Breast epithelium (tissue), 4 donors: ENCODE measurements at regions not wholly inside any gene's neighbourhood (a gene's known extent, or its start where the extent isn't known, plus 50 kb on each side); places are given as distances from the start of the nearest gene placed in this dataset.
A peak's percentile ranks its signal among the peaks of the same experiment; 100 is the strongest.

Source experiments
- DNase-seq, 2 donors: peaks; one replicate each; pipeline ENCODE4 v3.0.0-alpha.2; 2019; ENCODE audit warnings: low spot score in 2 of 2
- H3K27ac ChIP-seq, 2 donors: fragments of 200-600 bp; sonication (generic) in 1 of 2; one replicate each; pipeline ENCODE4 v1.5.1; 2016 to 2019; ENCODE audit warnings: mild to moderate bottlenecking in 1 of 2
- H3K27me3 ChIP-seq, 2 donors: fragments of 200-600 bp; sonication (generic) in 1 of 2; one replicate each; pipeline versions ENCODE4 v1.5.1 to v1.6.0; 2017 to 2019; ENCODE audit warnings: control low read depth in 1 of 2, mild to moderate bottlenecking in 1 of 2
- H3K36me3 ChIP-seq: fragments of 200-600 bp; one replicate; pipeline ENCODE4 v1.5.1; 2019
- H3K4me1 ChIP-seq, 2 donors: fragments of 200-600 bp; sonication (generic); one replicate each; pipeline ENCODE4 v1.5.1; 2016 to 2019; ENCODE audit warnings: control low read depth in 1 of 2
- H3K4me3 ChIP-seq, 3 donors: fragments of 200-600 bp; sonication (generic); 1 replicate in 2 of 3; 2 replicates in 1 of 3; pipeline ENCODE4 v1.5.1; 2016 to 2019; ENCODE audit warnings: mild to moderate bottlenecking in 3 of 3, moderate library complexity in 2 of 3
- H3K9me3 ChIP-seq, 2 donors: fragments of 200-600 bp; sonication (generic) in 1 of 2; one replicate each; pipeline ENCODE4 v1.5.1; 2016 to 2019; ENCODE audit warnings: control low read depth in 1 of 2
- POLR2A ChIP-seq: fragments of 450-650 bp; IDR thresholded peaks from one replicate; pipeline ENCODE4 v1.6.1; 2016; ENCODE audit warnings: antibody characterized with exemption, mild to moderate bottlenecking, moderate library complexity
- POLR2AphosphoS5 ChIP-seq, 3 donors: sonication (generic); formaldehyde crosslinking; IDR thresholded peaks; one replicate each; pipeline ENCODE4 v1.6.1; 2017; ENCODE audit warnings: antibody characterized with exemption in 3 of 3
- intact Hi-C: fragments of 100-400 bp; cut with DNase I; formaldehyde crosslinking; loops from one replicate; pipeline ENCODE4 v1.15.1; 2023; ENCODE audit warnings: low total_unique reads
- TF ChIP-seq, protein P1 (sequence below), 3 donors: fragments of 450-650 bp; IDR thresholded peaks; one replicate each; pipeline ENCODE4 v1.5.1; 2016 to 2017; ENCODE audit warnings: antibody characterized with exemption in 3 of 3, mild to moderate bottlenecking in 3 of 3, moderate library complexity in 3 of 3

DNA sequence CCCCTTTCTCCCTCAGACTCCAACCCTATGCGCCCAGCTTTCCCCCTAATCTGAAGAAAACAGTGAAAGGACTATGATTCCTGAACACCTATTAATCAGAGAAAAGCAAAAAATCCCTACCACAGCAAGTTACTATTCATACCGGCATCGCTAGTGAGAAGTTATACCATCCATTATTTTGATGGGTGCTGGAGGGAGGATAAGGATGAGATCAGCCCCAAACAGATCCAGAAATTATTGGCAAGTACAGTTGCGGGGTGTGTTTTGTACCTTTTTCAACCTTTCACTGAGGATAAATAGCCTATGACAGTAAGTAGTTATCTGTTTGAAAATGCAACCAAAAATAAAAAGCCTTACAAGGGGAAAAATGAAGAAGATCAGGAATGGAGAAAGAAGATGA lies 59.9 kb upstream of the ADAMTS9 start:
- Histone ChIP-seq H3K27me3 (no peaks in the 10 kb centered on the region), H3K9me3 (no peaks in the 10 kb centered on the region), H3K4me3 (no peak overlapping the region), H3K4me1 (no peaks in the 10 kb centered on the region), H3K27ac (no peak overlapping the region), H3K36me3 (no peaks in the 10 kb centered on the region)
- intact Hi-C loops: no loop called here
- no peak for DNase-seq
- TF ChIP-seq, protein P1, sequence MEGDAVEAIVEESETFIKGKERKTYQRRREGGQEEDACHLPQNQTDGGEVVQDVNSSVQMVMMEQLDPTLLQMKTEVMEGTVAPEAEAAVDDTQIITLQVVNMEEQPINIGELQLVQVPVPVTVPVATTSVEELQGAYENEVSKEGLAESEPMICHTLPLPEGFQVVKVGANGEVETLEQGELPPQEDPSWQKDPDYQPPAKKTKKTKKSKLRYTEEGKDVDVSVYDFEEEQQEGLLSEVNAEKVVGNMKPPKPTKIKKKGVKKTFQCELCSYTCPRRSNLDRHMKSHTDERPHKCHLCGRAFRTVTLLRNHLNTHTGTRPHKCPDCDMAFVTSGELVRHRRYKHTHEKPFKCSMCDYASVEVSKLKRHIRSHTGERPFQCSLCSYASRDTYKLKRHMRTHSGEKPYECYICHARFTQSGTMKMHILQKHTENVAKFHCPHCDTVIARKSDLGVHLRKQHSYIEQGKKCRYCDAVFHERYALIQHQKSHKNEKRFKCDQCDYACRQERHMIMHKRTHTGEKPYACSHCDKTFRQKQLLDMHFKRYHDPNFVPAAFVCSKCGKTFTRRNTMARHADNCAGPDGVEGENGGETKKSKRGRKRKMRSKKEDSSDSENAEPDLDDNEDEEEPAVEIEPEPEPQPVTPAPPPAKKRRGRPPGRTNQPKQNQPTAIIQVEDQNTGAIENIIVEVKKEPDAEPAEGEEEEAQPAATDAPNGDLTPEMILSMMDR (IDR thresholded peaks at IDR 0.05): no peak
- no peak for TF ChIP-seq POLR2AphosphoS5 (IDR thresholded peaks at IDR 0.05)
- no peak for TF ChIP-seq POLR2A

DNA sequence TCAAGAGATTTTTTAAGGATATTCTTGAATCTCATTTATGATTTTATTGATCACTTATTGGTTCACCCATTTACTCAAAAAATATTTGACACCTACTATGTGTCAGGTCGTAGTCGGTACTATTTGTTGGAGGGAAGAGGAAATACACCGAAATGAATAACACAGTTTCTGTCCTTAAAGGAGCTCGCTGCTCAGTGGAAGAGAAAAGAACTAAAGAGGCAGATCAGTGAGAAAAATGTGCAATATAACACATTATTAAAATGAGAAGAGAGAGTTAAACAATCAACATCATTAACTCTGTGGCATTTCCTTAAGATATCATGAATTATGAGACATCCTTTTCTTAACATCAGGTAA lies 56.1 kb upstream of the ADAMTS9 start:
- TF ChIP-seq, protein P1 (IDR thresholded peaks at IDR 0.05): no peak
- no peak for TF ChIP-seq POLR2A
- TF ChIP-seq POLR2AphosphoS5 (IDR thresholded peaks at IDR 0.05): no peak
- Histone ChIP-seq H3K9me3 (no peaks in the 10 kb centered on the region), H3K36me3 (no peaks in the 10 kb centered on the region), H3K4me1 (no peaks in the 10 kb centered on the region), H3K27ac (no peak overlapping the region), H3K4me3 (no peak overlapping the region), H3K27me3 (no peaks in the 10 kb centered on the region)
- intact Hi-C loops: no loop called here
- DNase-seq: no peak

- no peaks in the 10 kb centered on the region for H3K27me3 ChIP-seq
- H3K27ac ChIP-seq: no peak overlapping the region
- H3K4me3 ChIP-seq: no peak overlapping the region
- H3K9me3 ChIP-seq: no peaks in the 10 kb centered on the region
- H3K4me1 ChIP-seq: no peaks in the 10 kb centered on the region
- TF ChIP-seq POLR2AphosphoS5 (IDR thresholded peaks at IDR 0.05) (no peak), POLR2A (no peak)
- TF ChIP-seq, protein P1 (IDR thresholded peaks at IDR 0.05): no peak
- H3K36me3 ChIP-seq: no peaks in the 10 kb centered on the region
- no peak for DNase-seq
- intact Hi-C loops: no loop called here
Measured at GRCh38 chr3:64743156-64743886, 55.5 kb upstream of the ADAMTS9 start.

GRCh38 chr3:64741341-64741740 lies 53.5 kb upstream of the ADAMTS9 start:
- H3K36me3 ChIP-seq: no peaks in the 10 kb centered on the region
- intact Hi-C loops: no loop called here
- H3K9me3 ChIP-seq: no peaks in the 10 kb centered on the region
- no peaks in the 10 kb centered on the region for H3K27me3 ChIP-seq
- no peaks in the 10 kb centered on the region for H3K4me1 ChIP-seq
- no peak overlapping the region for H3K4me3 ChIP-seq
- TF ChIP-seq POLR2A (no peak), POLR2AphosphoS5 (IDR thresholded peaks at IDR 0.05) (peak in 2 of 3 donors; percentile 32 to 59)
- TF ChIP-seq, protein P1 (IDR thresholded peaks at IDR 0.05): no peak
- no peak overlapping the region for H3K27ac ChIP-seq
- peak in 1 of 2 donors; percentile 28 for DNase-seq

DNA sequence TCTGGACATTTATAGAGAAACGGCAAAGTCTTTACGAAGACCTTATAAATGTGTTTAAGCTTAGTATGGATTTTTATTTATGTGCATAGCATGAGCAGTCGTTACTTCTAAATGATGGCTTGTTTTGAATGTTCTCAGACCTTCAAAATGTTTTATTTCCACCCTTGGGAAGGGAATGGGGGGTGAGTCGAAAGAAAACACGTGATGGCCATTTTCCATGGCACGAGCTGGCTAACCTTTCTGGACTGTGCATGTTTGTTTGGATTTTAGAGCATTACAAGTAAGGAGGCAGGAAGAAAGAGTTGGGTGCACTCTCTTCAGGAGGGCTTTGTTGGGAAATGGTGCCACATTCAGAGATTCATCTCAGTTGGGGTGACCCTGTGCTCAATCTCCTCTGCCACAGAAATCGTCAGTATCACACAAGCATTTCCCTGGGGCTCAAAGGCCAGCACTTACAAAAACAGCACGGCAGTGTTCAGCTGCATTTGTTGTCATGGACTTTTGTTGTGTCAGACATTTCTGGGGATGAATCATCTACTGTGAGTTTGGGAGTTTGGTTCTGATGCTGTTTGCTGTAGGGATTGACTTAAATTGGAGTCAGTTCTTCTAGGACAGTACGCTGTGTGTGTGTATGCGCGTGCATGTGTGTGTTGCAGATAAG lies 52.3 kb upstream of the ADAMTS9 start:
- Histone ChIP-seq H3K4me3 (no peak overlapping the region), H3K9me3 (no peaks in the 10 kb centered on the region), H3K27ac (peak overlapping the region in 1 of 2 donors; percentile 40), H3K27me3 (no peaks in the 10 kb centered on the region), H3K36me3 (no peaks in the 10 kb centered on the region), H3K4me1 (no peaks in the 10 kb centered on the region)
- intact Hi-C loops: no loop called here
- DNase-seq: no peak
- TF ChIP-seq, protein P1 (IDR thresholded peaks at IDR 0.05): no peak
